Calu3 (cell line): ENCODE measurements at regions not wholly inside any gene's neighbourhood (a gene's known extent, or its start where the extent isn't known, plus 50 kb on each side); places are given as distances from the start of the nearest gene placed in this dataset.

Source experiments
- BruUV-seq: library from RNA; stranded (reverse); fragments of 400-500 nt; replicated peaks from 2 replicates; lab custom pipeline; 2021; lab: Mats Ljungman, UMichigan
- CTCF ChIA-PET: fragments of 300-600 bp; sonication (Branson Sonifier 250); formaldehyde crosslinking; loops from one replicate; lab custom pipeline; 2022; ENCODE audit warnings: antibody characterized with exemption; lab: Charles Lee
- DNase-seq: peaks from one replicate; pipeline ENCODE4 v3.0.0; 2022
- H3K27ac Mint-ChIP-seq: one replicate; pipeline ENCODE4 v1.8.0; 2022; ENCODE audit warnings: mixed read lengths; ENCODE audit not compliant: unreplicated experiment
- H3K27me3 Mint-ChIP-seq: one replicate; pipeline ENCODE4 v1.8.0; 2022; ENCODE audit warnings: mixed read lengths; ENCODE audit not compliant: unreplicated experiment
- H3K36me3 Mint-ChIP-seq: one replicate; pipeline ENCODE4 v1.8.0; 2022; ENCODE audit warnings: mild to moderate bottlenecking, moderate library complexity, mixed read lengths; ENCODE audit not compliant: insufficient read depth, unreplicated experiment
- H3K4me1 Mint-ChIP-seq: one replicate; pipeline ENCODE4 v1.8.0; 2022; ENCODE audit warnings: mild to moderate bottlenecking, low read depth, mixed read lengths; ENCODE audit not compliant: unreplicated experiment
- H3K4me3 Mint-ChIP-seq: one replicate; pipeline ENCODE4 v1.8.0; 2022; ENCODE audit warnings: mild to moderate bottlenecking, low read depth, moderate library complexity, mixed read lengths; ENCODE audit not compliant: unreplicated experiment
- H3K9me3 Mint-ChIP-seq: one replicate; pipeline ENCODE4 v1.8.0; 2022; ENCODE audit warnings: low read depth, mixed read lengths; ENCODE audit not compliant: unreplicated experiment
- CTCF ChIP-seq: fragments of 200-600 bp; IDR thresholded peaks from one replicate; pipeline ENCODE4 v1.8.0; 2022; ENCODE audit warnings: antibody characterized with exemption; ENCODE audit not compliant: unreplicated experiment
- intact Hi-C: fragments of 100-400 bp; cut with micrococcal nuclease; formaldehyde crosslinking; loops from one replicate; pipeline ENCODE4 v1.10.0; 2022; ENCODE audit not compliant: unreplicated experiment

- no peaks in the 10 kb centered on the region for H3K27me3 Mint-ChIP-seq
- intact Hi-C loops = no loop called here
- BruUV-seq = no TSS peak
- no peak for DNase-seq
- H3K4me3 Mint-ChIP-seq = no peak overlapping the region
- TF ChIP-seq CTCF = no peak
- CTCF ChIA-PET = no interaction called here
- no peaks in the 10 kb centered on the region for H3K9me3 Mint-ChIP-seq
- no peak overlapping the region for H3K27ac Mint-ChIP-seq
- peaks cover 40% of the 10 kb centered on the region for H3K4me1 Mint-ChIP-seq
- no peaks in the 10 kb centered on the region for H3K36me3 Mint-ChIP-seq
Measured at GRCh38 chr5:173777674-173778073, 110.5 kb upstream of the CPEB4 start.

GRCh38 chr5:173778152-173778782 is 109.9 kb upstream of the CPEB4 start:
- Mint-ChIP-seq H3K36me3 (no peaks in the 10 kb centered on the region), H3K9me3 (no peaks in the 10 kb centered on the region), H3K4me3 (no peak overlapping the region), H3K27ac (no peak overlapping the region), H3K27me3 (no peaks in the 10 kb centered on the region), H3K4me1 (peaks cover 45% of the 10 kb centered on the region)
- CTCF ChIA-PET = no interaction called here
- DNase-seq = no peak
- no peak for TF ChIP-seq CTCF
- intact Hi-C loops = no loop called here
- no TSS peak for BruUV-seq

GRCh38 chr5:173778784-173779304 is 109.3 kb upstream of the CPEB4 start:
- H3K27ac Mint-ChIP-seq = peak overlapping the region; percentile 29
- H3K9me3 Mint-ChIP-seq = no peaks in the 10 kb centered on the region
- no peaks in the 10 kb centered on the region for H3K27me3 Mint-ChIP-seq
- peaks cover 50% of the 10 kb centered on the region for H3K4me1 Mint-ChIP-seq
- intact Hi-C loops = no loop called here
- H3K4me3 Mint-ChIP-seq = no peak overlapping the region
- BruUV-seq = no TSS peak
- TF ChIP-seq CTCF = no peak
- DNase-seq = peak; percentile 40
- no peaks in the 10 kb centered on the region for H3K36me3 Mint-ChIP-seq
- CTCF ChIA-PET = no interaction called here

- no TSS peak for BruUV-seq
- no peaks in the 10 kb centered on the region for H3K27me3 Mint-ChIP-seq
- H3K4me1 Mint-ChIP-seq = peaks cover 52% of the 10 kb centered on the region
- no peak overlapping the region for H3K4me3 Mint-ChIP-seq
- DNase-seq = no peak
- no peak overlapping the region for H3K27ac Mint-ChIP-seq
- no peak for TF ChIP-seq CTCF
- no peaks in the 10 kb centered on the region for H3K36me3 Mint-ChIP-seq
- CTCF ChIA-PET = interaction anchor here (0.6 to 1.2 kb wide), 3 partner anchors 9 to 741 kb away, joined by 3 to 6 read pairs (median 3); no protein-coding TSS in a partner anchor
- no peaks in the 10 kb centered on the region for H3K9me3 Mint-ChIP-seq
- intact Hi-C loops = no loop called here
Measured at GRCh38 chr5:173780235-173781234, 107.6 kb upstream of the CPEB4 start.
